ENCODE measurements at regions not wholly inside any gene's neighbourhood (a gene's known extent, or its start where the extent isn't known, plus 50 kb on each side); places are given as distances from the start of the nearest gene placed in this dataset.

DNA sequence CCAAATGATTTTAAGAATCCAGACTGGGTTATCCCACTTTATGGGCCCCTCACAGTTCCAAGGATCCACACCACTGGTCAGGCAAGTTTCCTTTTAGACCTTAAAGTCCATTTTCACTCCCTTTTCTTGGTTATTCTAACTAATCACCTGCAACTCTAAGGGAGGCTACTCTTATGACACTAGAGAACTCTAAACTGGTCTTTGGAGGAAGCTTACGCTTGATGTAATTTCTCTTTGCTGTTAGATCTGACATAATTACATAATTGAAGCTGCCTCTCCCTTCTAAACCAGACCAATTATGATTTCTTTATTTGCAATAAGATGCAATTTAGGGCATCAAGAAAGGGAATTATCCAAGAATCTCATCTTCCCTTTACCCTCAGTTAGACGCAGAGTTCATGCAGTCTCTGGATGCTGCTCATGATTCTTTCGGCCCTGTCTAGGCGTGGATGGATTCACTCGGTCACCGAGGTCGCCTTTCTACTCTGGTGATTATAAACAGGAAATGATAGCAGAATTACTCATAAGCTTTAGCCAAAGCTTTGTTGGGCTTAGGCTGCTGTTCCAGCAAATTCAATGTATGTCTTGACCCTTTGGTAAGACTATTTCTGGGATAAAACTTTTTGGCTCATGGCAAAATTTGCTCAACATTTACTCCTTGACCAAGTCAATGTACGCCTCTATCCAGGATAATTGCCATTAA lies 130.9 kb upstream of the PRNP start:
- DNase-seq, result peak; percentile 89

DNA sequence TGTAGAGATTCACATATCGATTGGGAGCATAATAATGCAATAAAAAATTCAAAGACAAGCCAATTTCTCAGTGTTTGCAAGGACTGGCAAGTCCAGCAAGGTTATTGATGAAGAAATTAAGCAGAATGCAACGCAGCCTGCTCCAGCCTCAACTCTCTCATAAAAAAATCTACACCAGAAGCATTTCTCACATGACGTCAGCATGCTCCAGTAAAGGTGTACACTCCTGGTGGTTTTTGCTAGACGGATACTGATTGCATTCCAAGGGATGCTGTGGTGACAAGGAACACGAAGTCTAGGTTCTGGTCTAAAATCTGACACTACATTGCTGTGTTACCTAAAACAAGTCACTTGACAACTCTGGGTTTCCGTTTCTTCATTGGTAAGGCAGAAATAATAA lies 131.9 kb upstream of the PRNP start:
- no peak for DNase-seq

GRCh38 chr20:4552075-4552640 lies 134.1 kb upstream of the PRNP start:
- peak; percentile 48 for DNase-seq

DNA sequence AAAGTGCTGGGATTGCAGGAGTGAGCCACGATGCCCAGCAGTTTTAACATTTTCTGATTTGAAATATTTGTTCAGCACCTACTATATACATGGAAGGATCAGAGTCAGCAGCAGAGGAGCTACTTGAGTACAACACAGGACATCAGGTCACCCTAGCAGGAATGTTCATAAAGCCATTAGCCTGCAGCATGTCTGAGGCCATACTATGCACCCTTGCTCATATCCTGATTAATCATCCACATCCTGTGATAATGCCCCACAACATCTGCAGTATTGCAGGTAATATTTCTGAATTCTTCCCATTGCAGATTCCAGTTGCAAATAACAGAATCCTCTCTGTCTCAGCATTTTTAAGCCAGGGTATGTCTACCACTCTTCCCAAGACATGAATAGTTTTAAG lies 135.5 kb upstream of the PRNP start:
- DNase-seq, result peak; percentile 79

DNA sequence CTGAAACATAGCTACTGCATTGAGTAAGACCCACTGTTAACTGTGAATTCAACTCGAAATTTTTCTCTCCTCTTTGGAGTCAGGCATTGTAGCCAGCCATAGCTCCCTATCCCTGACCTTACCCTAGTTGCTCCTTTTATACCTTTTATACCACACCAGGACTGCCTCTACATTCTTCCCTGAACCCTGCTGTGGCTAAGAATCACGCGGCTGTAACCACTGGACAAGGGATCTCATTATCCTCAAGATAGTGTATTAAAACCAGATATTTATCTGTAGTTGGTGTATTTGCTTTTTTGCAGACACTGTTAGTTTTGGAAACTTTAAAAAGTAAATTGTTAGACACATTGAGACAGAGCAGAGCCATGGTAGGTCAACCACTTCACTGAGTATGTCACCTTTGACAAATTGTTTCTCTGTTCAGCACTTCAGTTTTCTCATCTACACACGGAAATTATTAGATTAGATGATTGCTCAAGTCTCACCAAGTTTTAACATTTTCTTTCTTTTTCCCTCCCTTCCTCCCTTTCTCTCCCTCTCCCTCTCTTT lies 136.5 kb upstream of the PRNP start:
- no peak for DNase-seq

GRCh38 chr20:4548552-4548951 lies 137.7 kb upstream of the PRNP start:
- peak; percentile 19 for DNase-seq

GRCh38 chr20:4546786-4547185 lies 139.5 kb upstream of the PRNP start:
- DNase-seq, result peak; percentile 93

DNA sequence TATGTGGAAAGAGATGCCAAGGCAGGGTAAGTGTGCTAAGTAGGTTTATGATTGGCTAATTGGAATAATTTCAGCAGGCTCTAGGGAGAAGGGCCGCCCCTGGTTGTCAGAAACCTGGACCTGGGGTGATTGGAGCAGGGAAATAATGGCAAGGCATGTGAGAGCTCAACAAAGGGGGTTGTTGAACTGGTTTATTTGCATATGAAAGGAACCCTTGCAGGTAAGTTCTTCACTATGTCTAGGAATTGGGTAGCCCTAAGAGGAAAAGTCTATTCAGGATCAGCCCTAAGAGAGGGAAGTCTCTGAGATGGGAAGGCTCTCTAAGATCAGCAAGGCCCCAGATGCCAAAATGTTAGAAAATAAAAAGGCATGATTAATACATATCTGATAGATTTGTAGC lies 139.9 kb upstream of the PRNP start:
- no peak for DNase-seq

- DNase-seq, result peak; percentile 45
Measured at GRCh38 chr20:4545526-4545925, 140.7 kb upstream of the PRNP start.

DNA sequence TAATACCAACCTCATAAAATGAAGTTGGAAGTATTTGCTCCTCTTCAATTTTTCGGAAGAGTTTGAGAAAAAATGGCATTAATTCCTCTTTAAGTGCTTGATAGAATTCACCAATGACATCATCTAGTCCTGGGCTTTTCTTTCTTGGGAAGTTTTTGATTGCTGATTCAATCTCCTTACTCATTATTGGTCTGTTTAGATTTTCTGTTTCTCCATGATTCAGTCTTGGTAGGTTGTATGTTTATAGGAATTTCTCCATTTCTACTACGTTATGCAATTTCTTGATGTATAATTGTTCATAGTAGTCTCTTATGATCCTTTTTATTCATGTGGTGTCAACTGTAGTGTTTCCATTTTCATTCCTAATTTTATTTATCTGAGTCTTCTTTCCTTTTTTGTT lies 141.5 kb upstream of the PRNP start:
- DNase-seq, result peak; percentile 79

GRCh38 chr20:4542270-4542669 lies 144.0 kb upstream of the PRNP start:
- no peak for DNase-seq

- no peak for DNase-seq
Measured at GRCh38 chr20:4534315-4534714, 151.9 kb upstream of the PRNP start.

DNA sequence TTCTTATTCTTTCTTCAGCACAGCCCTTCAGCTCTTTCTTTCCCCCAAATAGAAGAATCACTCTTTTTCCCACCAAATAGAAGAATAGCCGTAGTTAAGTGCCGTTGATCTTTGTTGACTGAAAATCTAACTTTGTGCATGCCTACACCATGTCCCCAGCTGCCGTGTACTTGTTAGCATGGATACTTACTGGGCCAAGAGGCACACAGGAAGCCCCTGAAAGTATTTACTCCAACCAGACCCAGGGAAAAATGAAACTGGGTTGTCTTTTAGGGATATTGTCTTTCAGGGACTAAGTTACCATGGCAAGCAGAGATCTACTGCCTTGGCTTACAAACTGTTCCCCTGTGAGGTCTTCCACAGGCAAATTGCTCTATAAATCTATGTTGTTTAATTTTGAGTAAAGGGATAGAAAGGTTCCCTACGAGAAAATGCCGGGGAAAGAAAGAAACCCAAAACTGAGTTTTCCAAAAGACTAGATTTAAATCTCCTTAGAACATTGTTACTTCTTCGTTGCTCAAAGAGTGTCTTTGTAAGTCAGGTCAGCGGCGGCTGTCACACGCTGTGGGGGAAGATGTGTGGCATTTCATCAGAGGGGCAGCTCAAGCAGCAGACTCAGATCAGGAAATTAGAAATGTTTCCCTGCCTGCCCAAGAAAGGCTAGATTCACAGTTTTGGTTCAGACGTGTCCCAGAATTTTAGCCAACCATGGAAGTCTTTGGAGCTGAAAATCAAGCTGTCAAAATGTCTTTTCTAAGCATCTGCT lies 152.7 kb upstream of the PRNP start:
- no peak for DNase-seq

- DNase-seq, result no peak
Measured at GRCh38 chr20:4532772-4533171, 153.5 kb upstream of the PRNP start.

DNA sequence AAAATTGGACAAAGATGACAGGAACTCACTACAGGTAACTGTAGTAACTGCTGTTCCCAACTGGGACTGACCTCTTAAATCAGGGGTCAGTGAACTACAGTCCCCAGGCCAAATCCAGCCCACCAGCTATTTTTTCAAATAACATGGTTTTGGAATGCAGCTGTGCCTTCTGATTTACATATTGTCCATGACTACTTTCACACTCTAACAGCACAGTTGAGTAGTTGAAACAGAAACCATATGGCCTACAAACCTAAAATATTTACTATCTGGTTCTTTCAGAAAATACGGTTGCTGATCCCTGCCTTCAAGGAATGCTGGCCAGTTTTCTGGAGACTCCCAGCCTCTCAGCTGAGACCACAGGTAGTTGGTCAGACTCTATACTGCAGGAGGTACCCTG lies 161.5 kb upstream of the PRNP start:
- no peak for DNase-seq

DNA sequence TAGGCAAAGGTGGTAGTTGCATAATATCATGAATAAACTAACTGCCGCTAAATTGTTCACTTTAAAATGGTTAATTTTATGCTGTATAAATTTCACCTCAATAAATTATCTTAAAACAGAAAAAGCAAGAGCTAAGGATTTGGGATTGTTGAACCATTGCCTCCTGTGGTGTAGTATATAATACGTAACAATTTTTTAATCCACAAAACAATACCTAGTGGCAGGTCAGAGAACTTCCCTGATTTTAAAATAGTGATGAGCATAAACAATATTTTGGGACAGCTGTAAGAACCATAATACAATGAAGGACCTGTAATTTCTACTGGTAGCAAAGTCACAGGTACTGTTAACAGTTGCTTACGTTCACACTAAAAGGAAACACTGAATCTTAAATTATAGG lies 161.9 kb upstream of the PRNP start:
- DNase-seq, result no peak

DNA sequence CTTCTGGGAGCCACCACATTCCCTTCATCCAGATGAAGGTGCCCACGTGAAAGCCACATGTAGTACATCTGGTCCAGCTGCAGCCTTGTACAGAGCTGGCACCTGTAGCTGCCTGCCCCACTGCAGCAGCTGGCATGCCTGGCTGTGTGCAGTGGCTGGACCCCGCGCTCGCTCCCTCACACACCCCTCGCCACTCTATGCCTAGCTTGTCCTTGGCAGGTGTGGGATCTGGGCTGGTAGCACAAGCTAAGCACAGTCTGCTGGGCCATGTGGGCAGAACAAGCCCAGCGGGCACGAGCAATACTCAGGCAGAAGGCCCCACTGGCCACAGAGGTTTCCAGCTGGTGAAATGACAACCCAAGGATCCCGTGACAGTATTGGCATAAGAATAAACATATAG lies 163.9 kb upstream of the PRNP start:
- DNase-seq, result no peak

- no peak for DNase-seq
Measured at GRCh38 chr20:4521170-4521968, 164.9 kb upstream of the PRNP start.

- DNase-seq, result no peak
Measured at GRCh38 chr20:4519534-4519933, 166.7 kb upstream of the PRNP start.

- DNase-seq, result no peak
Measured at GRCh38 chr20:4516876-4517275, 169.4 kb upstream of the PRNP start.

DNA sequence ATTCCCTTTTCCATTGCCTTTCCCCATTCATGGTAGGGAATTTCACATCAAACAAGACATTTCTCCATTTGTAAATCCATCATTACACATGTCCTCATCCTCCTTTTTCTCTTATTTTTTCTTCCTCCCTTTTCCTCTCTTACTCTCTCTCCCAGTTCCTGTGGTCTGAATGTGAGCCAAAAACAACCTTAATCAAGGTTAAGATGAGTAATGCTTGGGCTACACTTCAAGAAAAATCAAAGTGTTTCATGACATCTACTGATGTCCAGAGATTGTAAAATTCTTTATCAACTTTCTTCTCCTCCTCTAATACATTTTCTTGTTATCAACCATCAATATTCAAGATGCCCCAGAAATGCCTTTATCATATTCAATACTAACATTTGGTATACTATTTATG lies 172.5 kb upstream of the PRNP start:
- DNase-seq, result peak; percentile 85

DNA sequence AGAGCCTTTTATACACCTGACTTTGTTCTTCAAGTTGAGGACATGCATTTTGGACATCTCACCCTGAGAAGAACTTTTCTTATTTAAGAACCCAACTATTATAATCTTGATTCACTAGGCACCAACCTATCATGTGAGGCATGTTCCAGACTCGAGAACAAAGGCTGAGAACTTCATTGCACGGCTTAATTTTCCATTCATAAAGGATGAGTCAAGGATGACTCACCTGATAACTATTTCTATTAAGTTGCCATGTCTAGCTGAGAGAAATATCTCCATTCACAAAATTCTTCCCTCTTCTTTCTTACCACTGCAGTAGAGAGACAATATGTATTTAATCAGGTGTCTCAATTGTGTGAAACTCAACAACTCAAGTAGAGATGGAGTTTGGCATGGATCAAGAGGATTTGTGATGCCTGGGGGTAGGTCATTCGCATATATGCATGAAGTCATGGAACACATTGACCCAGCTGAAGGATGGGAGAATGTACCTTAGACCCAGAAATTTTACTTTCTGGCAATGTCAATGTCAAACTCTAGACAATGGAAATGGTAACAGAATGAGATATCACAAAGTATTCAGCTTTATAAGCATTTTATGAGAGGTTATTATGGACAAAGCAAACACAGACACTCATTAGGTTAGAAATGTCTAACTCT lies 173.2 kb upstream of the PRNP start:
- DNase-seq, result peak; percentile 97

DNA sequence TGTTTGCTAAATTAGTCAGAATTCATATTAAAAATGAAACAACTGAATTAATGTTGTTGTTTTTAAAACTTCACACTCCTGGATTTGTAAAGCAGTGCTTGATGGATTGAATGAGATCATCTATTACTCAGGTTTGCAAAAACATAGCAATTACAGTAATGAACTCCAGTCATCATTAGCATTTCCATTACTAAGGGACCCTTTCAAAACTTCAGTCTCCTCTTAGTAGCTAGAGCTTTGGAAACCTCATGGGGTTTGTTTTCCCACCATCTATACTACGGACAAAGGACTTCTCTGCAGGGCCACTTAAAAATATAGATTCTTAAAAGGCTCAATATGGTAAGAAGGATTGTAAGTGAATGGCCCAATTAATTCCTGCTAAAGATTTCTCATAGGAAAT lies 174.5 kb upstream of the PRNP start:
- DNase-seq, result no peak

Measured in EL (cell line).